ENCODE measurements at regions not wholly inside any gene's neighbourhood (a gene's known extent, or its start where the extent isn't known, plus 50 kb on each side); places are given as distances from the start of the nearest gene placed in this dataset.

- no peak overlapping the region for H3K27ac ChIP-seq
- TF ChIP-seq, protein P1, sequence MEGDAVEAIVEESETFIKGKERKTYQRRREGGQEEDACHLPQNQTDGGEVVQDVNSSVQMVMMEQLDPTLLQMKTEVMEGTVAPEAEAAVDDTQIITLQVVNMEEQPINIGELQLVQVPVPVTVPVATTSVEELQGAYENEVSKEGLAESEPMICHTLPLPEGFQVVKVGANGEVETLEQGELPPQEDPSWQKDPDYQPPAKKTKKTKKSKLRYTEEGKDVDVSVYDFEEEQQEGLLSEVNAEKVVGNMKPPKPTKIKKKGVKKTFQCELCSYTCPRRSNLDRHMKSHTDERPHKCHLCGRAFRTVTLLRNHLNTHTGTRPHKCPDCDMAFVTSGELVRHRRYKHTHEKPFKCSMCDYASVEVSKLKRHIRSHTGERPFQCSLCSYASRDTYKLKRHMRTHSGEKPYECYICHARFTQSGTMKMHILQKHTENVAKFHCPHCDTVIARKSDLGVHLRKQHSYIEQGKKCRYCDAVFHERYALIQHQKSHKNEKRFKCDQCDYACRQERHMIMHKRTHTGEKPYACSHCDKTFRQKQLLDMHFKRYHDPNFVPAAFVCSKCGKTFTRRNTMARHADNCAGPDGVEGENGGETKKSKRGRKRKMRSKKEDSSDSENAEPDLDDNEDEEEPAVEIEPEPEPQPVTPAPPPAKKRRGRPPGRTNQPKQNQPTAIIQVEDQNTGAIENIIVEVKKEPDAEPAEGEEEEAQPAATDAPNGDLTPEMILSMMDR (conservative IDR thresholded peaks at IDR 0.05) = no peak
Observed at GRCh38 chr17:72258711-72259110, 137.9 kb downstream of the SOX9 start.

DNA sequence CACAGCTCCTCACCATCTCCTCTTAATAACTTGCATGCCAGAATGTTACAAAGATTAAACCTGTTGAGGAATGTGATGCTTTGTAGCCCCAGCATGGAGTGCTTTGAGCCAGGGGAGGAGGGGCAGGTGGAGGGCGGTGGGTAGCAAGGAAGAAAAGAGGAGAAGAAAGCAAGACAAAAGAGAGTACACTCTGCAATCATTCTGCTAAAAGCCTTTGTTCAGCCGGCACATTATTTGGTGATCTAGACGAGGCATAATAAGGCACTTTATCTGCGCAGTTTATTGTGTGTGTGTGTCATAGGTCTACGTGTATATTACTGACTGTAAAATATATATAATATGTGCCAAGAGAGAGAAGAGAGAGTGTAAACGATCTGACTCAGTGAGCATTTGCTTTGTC lies 139.1 kb downstream of the SOX9 start:
- TF ChIP-seq, protein P1 (conservative IDR thresholded peaks at IDR 0.05) = no peak

GRCh38 chr17:72262766-72263165 lies 141.9 kb downstream of the SOX9 start:
- no peak overlapping the region for H3K27ac ChIP-seq
- TF ChIP-seq, protein P1 (conservative IDR thresholded peaks at IDR 0.05) = no peak

More for the DNA sequence above, 139.1 kb downstream of the SOX9 start:
- no peak overlapping the region for H3K27ac ChIP-seq

DNA sequence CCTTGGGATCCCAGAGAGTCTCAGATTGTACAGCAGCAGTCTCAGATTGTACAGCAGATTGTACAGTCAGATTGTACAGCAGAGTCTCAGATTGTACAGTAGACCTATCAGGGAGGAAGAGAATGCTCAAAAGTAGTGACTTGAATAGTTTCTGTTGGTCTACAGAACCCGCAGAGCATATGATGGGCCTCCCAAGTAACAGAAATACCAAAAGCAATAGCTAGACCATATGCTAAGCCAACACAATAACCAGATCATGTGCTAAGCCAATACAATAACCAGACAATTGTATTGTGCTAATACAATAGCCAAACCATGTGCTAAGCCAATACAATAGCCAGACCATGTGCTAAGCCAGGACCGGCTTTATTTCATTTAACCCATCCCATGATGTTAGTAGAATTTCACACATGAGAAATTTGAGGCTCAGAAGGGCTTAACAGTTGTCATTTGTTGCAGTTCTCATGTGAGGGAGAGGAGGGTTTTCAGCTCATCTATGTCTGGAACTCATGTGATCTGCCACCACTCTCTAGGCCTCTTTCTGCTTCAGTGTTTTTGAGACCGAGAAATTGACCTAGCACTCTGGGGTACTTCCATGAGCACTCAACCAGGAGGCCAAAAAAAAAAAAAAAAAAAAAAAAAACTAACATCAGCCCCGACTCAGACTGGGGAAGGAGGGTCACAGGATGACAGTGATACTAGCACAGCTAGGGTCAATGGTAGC lies 144.0 kb downstream of the SOX9 start:
- TF ChIP-seq, protein P1 (conservative IDR thresholded peaks at IDR 0.05) = no peak
- no peak overlapping the region for H3K27ac ChIP-seq

DNA sequence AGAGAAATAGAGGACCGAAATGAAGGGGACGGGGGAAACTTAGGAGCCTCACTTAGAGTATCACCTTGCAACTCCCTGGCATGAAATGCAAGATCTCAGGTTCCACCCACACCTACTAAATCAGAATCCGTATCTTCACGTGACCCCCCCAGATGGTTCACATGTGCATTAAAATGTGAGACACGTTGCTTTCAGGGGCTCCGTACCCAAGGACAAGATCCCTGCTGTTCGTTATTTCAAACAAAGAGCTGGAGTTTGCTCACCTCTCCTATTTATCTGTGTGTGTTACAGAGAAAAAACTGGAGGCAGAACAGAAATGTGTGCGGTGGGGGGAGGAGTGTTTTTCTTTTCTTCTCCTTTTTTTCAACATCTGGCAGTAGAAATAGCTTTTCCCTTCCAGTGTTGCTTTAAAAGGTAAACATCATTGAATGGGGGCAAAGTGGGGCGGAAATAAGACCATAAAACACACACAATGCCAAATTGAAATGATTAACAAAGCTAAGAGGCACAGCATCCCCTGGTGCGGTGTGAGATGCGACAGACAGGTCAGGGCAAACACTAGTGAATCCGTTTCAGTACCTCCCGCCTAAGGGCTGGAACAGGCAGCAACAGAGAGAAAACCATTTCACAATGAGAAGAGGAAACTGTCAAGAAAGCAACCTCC lies 145.4 kb downstream of the SOX9 start:
- TF ChIP-seq, protein P1 (conservative IDR thresholded peaks at IDR 0.05) = no peak
- no peak overlapping the region for H3K27ac ChIP-seq

- TF ChIP-seq, protein P1 (conservative IDR thresholded peaks at IDR 0.05) = no peak
Observed at GRCh38 chr17:72267601-72268000, 146.8 kb downstream of the SOX9 start.

DNA sequence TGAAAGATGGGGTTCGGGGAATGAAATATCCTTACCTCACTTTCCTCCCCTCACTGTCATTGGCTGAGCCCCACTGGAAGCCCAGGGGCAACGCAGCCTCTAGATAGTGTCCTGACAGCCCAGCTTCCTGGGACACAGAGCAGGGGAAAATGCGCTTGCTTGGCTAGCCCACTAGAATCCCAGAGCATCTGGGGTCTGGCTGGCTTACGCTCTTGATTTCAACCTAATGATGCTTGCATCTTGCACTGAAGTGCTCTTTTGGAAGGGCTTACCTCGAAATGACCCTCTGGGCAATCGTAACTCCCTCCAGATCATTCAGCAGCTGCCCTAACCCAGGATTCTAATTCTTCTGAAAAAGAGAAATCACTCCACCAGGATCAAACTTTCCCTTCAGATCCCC lies 147.6 kb downstream of the SOX9 start:
- H3K27ac ChIP-seq = no peak overlapping the region
- TF ChIP-seq, protein P1 (conservative IDR thresholded peaks at IDR 0.05) = no peak

More at GRCh38 chr17:72267601-72268000, 146.8 kb downstream of the SOX9 start:
- no peak overlapping the region for H3K27ac ChIP-seq
